Thyroid gland (tissue), 4 donors: ENCODE measurements at regions not wholly inside any gene's neighbourhood (a gene's known extent, or its start where the extent isn't known, plus 50 kb on each side); places are given as distances from the start of the nearest gene placed in this dataset.

Experiments used
- DNase-seq, 2 donors: peaks; one replicate each; pipeline ENCODE4 v3.0.0-alpha.2; 2019
- H3K27ac ChIP-seq, 3 donors: fragments of 200-600 bp; sonication (generic); 1 replicate in 2 of 3; 2 replicates in 1 of 3; pipeline ENCODE4 v1.5.1; 2016 to 2019; ENCODE audit warnings: mild to moderate bottlenecking in 1 of 3, moderate library complexity in 1 of 3
- H3K27me3 ChIP-seq: fragments of 200-600 bp; sonication (generic); one replicate; pipeline ENCODE4 v1.5.1; 2019
- H3K36me3 ChIP-seq, 2 donors: fragments of 200-600 bp; sonication (generic); one replicate each; pipeline ENCODE4 v1.5.1; 2016 to 2019
- H3K4me1 ChIP-seq, 2 donors: fragments of 200-600 bp; sonication (generic); one replicate each; pipeline ENCODE4 v1.5.1; 2017 to 2019
- H3K4me3 ChIP-seq, 3 donors: fragments of 200-600 bp; sonication (generic); replicated peaks in 1 of 3; 1 replicate in 2 of 3; 2 replicates in 1 of 3; pipeline ENCODE4 v1.5.1; 2016; ENCODE audit warnings: mild to moderate bottlenecking in 1 of 3
- H3K9me3 ChIP-seq: fragments of 200-600 bp; sonication (generic); one replicate; pipeline ENCODE4 v1.5.1; 2017
- POLR2A ChIP-seq, 2 donors: fragments of 450-650 bp; IDR thresholded peaks; one replicate each; pipeline ENCODE4 v1.6.1; 2017; ENCODE audit warnings: antibody characterized with exemption in 2 of 2, mild to moderate bottlenecking in 2 of 2, moderate library complexity in 1 of 2
- WGBS, 2 donors: methylation state at CpG; one replicate each; pipeline ENCODE4 v1.1.5; 2017; 5-methylcytosine and 5-hydroxymethylcytosine counted together
- intact Hi-C: fragments of 100-400 bp; cut with DNase I; formaldehyde crosslinking; loops from one replicate; pipeline ENCODE4 v1.15.1; 2023
- TF ChIP-seq, protein P1 (sequence below), 6 experiments: fragments of 200-600 bp in 3 of 6; fragments of 450-650 bp in 3 of 6; sonication (generic) in 3 of 6; IDR thresholded peaks; one replicate each; pipeline ENCODE4 v1.5.1; 2016 to 2019; ENCODE audit warnings: antibody characterized with exemption in 6 of 6, mild to moderate bottlenecking in 2 of 6, inconsistent platforms in 1 of 6, moderate library complexity in 1 of 6

GRCh38 chr1:185375583-185375982 is 58.5 kb upstream of the IVNS1ABP start:
- H3K4me1 ChIP-seq: no peaks in the 10 kb centered on the region
- TF ChIP-seq, protein P1, sequence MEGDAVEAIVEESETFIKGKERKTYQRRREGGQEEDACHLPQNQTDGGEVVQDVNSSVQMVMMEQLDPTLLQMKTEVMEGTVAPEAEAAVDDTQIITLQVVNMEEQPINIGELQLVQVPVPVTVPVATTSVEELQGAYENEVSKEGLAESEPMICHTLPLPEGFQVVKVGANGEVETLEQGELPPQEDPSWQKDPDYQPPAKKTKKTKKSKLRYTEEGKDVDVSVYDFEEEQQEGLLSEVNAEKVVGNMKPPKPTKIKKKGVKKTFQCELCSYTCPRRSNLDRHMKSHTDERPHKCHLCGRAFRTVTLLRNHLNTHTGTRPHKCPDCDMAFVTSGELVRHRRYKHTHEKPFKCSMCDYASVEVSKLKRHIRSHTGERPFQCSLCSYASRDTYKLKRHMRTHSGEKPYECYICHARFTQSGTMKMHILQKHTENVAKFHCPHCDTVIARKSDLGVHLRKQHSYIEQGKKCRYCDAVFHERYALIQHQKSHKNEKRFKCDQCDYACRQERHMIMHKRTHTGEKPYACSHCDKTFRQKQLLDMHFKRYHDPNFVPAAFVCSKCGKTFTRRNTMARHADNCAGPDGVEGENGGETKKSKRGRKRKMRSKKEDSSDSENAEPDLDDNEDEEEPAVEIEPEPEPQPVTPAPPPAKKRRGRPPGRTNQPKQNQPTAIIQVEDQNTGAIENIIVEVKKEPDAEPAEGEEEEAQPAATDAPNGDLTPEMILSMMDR (IDR thresholded peaks at IDR 0.05): no peak
- no peak for TF ChIP-seq POLR2A (IDR thresholded peaks at IDR 0.05)
- no peaks in the 10 kb centered on the region for H3K36me3 ChIP-seq
- no peak for DNase-seq
- 66 to 83% methylated on average over 6 of the region's 6 CpGs for WGBS, 2 donors
- no peaks in the 10 kb centered on the region for H3K27me3 ChIP-seq
- intact Hi-C loops: no loop called here
- H3K9me3 ChIP-seq: no peaks in the 10 kb centered on the region
- H3K4me3 ChIP-seq: no peak overlapping the region
- H3K27ac ChIP-seq: no peak overlapping the region

- Histone ChIP-seq H3K4me3 (no peak overlapping the region), H3K27ac (no peak overlapping the region), H3K27me3 (no peaks in the 10 kb centered on the region), H3K36me3 (no peaks in the 10 kb centered on the region), H3K9me3 (no peaks in the 10 kb centered on the region), H3K4me1 (no peaks in the 10 kb centered on the region)
- no peak for DNase-seq
- WGBS, 2 donors: 76 to 91% methylated on average over 4 of the region's 4 CpGs
- intact Hi-C loops: no loop called here
- TF ChIP-seq, protein P1 (IDR thresholded peaks at IDR 0.05): no peak
- TF ChIP-seq POLR2A (IDR thresholded peaks at IDR 0.05): no peak
Observed at GRCh38 chr1:185373813-185374529, 56.9 kb upstream of the IVNS1ABP start.

GRCh38 chr1:185369786-185370185 is 52.7 kb upstream of the IVNS1ABP start:
- no peak for DNase-seq
- WGBS, 2 donors: 87 to 90% methylated on average over 4 of the region's 4 CpGs
- Histone ChIP-seq H3K4me3 (no peak overlapping the region), H3K9me3 (no peaks in the 10 kb centered on the region), H3K36me3 (no peaks in the 10 kb centered on the region), H3K27ac (no peak overlapping the region), H3K27me3 (no peaks in the 10 kb centered on the region), H3K4me1 (no peaks in the 10 kb centered on the region)
- intact Hi-C loops: no loop called here
- TF ChIP-seq, protein P1 (IDR thresholded peaks at IDR 0.05): no peak
- TF ChIP-seq POLR2A (IDR thresholded peaks at IDR 0.05): no peak

- no peaks in the 10 kb centered on the region for H3K27me3 ChIP-seq
- no peaks in the 10 kb centered on the region for H3K36me3 ChIP-seq
- DNase-seq: no peak
- 85 to 91% methylated on average over 1 of the region's 1 CpG for WGBS, 2 donors
- H3K4me3 ChIP-seq: no peak overlapping the region
- no peak overlapping the region for H3K27ac ChIP-seq
- H3K4me1 ChIP-seq: no peaks in the 10 kb centered on the region
- intact Hi-C loops: no loop called here
- H3K9me3 ChIP-seq: no peaks in the 10 kb centered on the region
- TF ChIP-seq, protein P1 (IDR thresholded peaks at IDR 0.05): no peak
- no peak for TF ChIP-seq POLR2A (IDR thresholded peaks at IDR 0.05)
Observed at GRCh38 chr1:185368913-185369491, 52.0 kb upstream of the IVNS1ABP start.

DNA sequence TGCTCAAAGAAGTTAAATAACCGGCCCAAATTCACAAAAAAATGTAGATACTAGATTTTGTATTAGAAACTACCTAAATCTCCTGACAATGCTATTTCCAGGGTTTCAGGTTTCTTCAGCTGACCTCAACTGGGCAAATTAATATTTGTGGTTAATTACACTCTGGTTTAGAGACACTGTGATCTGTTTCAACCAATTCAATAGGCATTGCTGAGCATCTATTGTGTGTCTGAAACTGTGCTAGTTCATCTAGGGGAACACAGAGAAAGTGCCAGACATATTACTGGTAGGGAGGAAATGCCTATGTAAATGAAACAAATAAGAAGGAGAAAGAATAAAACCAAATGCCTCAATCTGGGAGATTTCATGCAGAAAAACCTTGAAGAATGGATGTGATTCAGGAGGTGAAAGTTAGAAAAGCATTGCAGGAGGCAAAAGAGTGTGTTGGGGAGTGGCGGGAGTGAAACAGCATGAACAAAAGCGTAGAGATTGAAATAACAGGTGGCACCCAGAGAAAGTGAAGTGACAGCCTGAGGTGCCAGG is 51.3 kb upstream of the IVNS1ABP start:
- no peak for TF ChIP-seq POLR2A (IDR thresholded peaks at IDR 0.05)
- TF ChIP-seq, protein P1 (IDR thresholded peaks at IDR 0.05): no peak
- DNase-seq: no peak
- no peak overlapping the region for H3K27ac ChIP-seq
- no peaks in the 10 kb centered on the region for H3K4me1 ChIP-seq
- no peaks in the 10 kb centered on the region for H3K27me3 ChIP-seq
- no peak overlapping the region for H3K4me3 ChIP-seq
- WGBS, 2 donors: 94 to 97% methylated on average over 3 of the region's 3 CpGs
- H3K9me3 ChIP-seq: no peaks in the 10 kb centered on the region
- no peaks in the 10 kb centered on the region for H3K36me3 ChIP-seq
- intact Hi-C loops: no loop called here
